GM20000 (cell line): ENCODE measurements at regions not wholly inside any gene's neighbourhood (a gene's known extent, or its start where the extent isn't known, plus 50 kb on each side); places are given as distances from the start of the nearest gene placed in this dataset.

ENCODE experiments used
- DNase-seq: peaks from one replicate; pipeline ENCODE4 v3.0.0; 2012; ENCODE audit warnings: low spot score
- CTCF ChIP-seq: IDR thresholded peaks from 2 replicates; pipeline ENCODE4 v1.5.1; 2012; ENCODE audit warnings: mild to moderate bottlenecking, control low read depth; ENCODE audit errors: extremely low read depth, missing control alignments

GRCh38 chr20:60732322-60732721 lies 519.7 kb upstream of the CDH4 start:
- no peak for TF ChIP-seq CTCF

GRCh38 chr20:60748086-60748485 lies 504.0 kb upstream of the CDH4 start:
- DNase-seq = no peak
- TF ChIP-seq CTCF = no peak

More at GRCh38 chr20:60732322-60732721, 519.7 kb upstream of the CDH4 start:
- DNase-seq = no peak

- TF ChIP-seq CTCF = no peak
- DNase-seq = no peak
These were observed 502.1 kb upstream of the CDH4 start for GRCh38 chr20:60749804-60750602.

- no peak for TF ChIP-seq CTCF
- DNase-seq = no peak
These were observed 501.2 kb upstream of the CDH4 start for GRCh38 chr20:60750909-60751308.

GRCh38 chr20:60751826-60752225 lies 500.2 kb upstream of the CDH4 start:
- no peak for TF ChIP-seq CTCF

GRCh38 chr20:60752741-60753420 lies 499.2 kb upstream of the CDH4 start:
- no peak for TF ChIP-seq CTCF
- DNase-seq = no peak

More at GRCh38 chr20:60751826-60752225, 500.2 kb upstream of the CDH4 start:
- no peak for DNase-seq

GRCh38 chr20:60754856-60755255 lies 497.2 kb upstream of the CDH4 start:
- no peak for TF ChIP-seq CTCF
- no peak for DNase-seq
